ENCODE measurements at regions not wholly inside any gene's neighbourhood (a gene's known extent, or its start where the extent isn't known, plus 50 kb on each side); places are given as distances from the start of the nearest gene placed in this dataset.

DNA sequence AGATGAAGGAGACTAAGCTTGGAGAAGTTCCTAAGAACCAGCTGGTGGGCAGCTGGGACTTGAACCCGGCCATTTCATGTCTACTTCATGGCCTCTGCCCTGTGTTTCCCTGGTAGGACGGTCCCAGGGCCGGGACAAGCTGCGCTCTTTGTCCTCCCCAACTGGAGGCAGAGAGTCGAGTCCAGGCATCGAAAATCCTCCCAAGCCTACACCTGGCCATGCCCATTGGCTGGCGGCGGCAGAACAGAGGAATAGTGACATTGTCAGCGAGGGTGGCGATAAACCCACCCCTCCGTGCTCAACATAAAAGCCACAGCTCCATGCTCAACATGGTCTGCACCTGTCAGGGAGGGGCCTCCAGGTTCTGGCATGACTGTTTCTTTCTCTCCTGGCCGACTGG, 77.7 kb downstream of the RBFOX3 start:
- ATAC-seq (ENCODE audit: low FRiP score), result no peak
- no peak for DNase-seq (ENCODE audit: low spot score)
- TF ChIP-seq, protein P1, sequence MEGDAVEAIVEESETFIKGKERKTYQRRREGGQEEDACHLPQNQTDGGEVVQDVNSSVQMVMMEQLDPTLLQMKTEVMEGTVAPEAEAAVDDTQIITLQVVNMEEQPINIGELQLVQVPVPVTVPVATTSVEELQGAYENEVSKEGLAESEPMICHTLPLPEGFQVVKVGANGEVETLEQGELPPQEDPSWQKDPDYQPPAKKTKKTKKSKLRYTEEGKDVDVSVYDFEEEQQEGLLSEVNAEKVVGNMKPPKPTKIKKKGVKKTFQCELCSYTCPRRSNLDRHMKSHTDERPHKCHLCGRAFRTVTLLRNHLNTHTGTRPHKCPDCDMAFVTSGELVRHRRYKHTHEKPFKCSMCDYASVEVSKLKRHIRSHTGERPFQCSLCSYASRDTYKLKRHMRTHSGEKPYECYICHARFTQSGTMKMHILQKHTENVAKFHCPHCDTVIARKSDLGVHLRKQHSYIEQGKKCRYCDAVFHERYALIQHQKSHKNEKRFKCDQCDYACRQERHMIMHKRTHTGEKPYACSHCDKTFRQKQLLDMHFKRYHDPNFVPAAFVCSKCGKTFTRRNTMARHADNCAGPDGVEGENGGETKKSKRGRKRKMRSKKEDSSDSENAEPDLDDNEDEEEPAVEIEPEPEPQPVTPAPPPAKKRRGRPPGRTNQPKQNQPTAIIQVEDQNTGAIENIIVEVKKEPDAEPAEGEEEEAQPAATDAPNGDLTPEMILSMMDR (IDR thresholded peaks at IDR 0.05), result no peak

DNA sequence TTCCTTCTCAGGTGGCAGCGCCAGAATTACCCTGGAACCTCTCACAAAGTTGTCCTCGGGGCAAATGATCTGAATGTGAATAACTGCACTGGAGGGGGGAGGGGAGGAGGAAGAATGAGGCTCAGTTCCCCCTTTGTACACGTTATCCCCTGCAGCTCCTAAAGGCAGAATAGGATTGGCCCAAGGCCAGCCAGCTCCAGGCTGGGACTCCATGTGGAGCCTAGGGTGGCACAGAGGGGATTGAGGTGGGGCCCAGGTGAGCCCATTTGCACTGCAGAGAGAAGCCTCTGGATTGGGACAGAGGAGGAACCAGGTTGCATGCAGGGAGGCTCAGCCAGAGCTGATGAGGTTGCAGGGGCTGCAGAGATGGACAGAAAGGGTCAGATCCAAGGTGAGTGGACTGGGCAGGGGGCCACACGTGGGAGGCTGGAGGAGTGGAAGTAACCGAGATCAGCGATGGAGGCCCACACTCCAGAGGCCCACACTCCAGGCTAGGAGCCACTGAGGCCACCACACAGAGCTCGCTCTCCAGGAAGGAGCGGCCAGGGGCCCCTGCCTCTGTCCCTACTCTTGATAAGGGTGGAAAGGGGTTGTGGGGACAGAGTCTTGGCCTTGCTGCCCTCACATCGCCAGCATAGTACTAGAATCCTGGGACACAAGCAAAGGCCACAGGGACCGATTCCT, 78.6 kb downstream of the RBFOX3 start:
- ATAC-seq (ENCODE audit: low FRiP score) (no peak), DNase-seq (ENCODE audit: low spot score) (no peak)
- TF ChIP-seq, protein P1 (IDR thresholded peaks at IDR 0.05), result no peak

DNA sequence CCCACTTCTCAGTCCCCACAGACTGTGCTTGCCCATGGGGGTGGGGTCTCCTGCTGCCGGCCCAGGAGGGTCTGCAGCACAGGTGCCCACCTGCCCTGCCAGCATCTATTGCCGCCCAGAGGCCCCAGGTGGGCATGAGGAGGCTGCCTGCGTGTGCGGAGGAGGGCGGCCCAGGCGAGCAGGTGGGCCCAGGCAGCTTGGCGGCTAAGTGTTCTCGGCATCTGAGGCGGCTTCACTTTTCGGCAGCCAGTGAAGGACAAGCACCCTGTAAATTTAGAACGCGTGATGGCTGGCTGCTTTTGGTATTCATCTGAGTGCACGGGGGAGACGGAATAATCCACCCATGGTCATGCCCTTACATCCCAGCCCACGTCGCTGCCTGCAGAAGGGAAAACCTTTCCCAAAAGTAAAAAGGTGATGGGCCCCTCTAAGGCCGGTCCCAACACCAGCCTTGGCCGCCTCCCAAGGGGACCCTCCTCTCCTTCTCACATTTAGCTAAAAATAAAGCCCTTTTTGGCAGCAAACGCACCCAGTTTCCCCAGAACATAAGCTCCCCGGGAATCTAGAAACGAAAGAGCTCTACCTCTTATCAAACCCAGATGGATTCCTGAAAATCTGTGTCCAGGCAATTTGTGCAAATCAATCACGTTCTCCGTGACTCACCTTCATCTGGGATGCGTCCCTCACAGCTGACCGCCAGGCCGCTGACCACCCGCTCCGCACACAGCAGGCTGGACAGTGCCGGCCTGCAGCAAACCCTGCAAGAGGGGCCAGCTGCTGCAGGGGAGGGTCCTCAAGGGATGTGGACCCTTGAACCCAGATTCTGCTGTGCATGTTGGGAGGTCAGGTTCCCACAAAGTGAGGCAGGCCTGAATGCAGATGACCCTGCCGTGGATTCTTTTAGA, 79.4 kb downstream of the RBFOX3 start:
- ATAC-seq (ENCODE audit: low FRiP score), result no peak
- no peak for DNase-seq (ENCODE audit: low spot score)
- TF ChIP-seq, protein P1 (IDR thresholded peaks at IDR 0.05), result no peak

DNA sequence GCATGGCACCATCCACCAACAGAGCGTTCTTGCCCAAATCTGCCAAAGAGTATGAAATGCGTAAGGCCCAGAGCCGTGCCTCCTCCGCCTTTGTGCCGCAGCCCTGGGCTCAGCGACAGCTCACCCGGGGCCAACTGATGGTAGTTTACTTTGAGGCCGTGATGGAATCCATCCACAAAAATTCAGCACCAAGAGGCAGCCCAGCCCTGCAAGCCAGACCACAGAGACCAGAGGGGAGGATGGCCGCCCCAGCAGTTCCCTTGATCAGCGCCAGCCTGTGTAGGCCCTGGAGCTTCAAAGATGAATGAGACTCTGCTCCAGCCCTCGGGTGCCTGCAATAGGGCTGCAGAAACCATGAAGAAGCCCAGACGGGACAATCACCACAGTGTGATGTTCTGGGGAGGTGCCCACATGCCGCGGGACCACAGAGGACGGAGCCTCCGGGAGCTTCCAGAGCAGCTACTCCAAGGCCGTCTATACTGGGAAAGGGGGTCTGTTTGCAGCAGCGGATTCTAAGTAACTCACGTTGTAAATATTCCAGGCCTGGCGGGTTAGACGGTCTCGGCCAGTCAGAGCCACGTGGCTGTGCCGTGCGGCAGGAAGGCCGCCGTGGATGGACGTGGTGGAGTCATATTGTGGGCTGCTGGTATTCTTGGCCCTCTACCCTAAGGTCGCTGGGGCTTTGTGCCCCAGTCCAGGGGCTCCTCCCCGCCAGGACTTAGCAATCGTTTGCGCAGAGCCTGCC, 80.3 kb downstream of the RBFOX3 start:
- DNase-seq (ENCODE audit: low spot score), result no peak
- ATAC-seq (ENCODE audit: low FRiP score), result no peak
- TF ChIP-seq, protein P1 (IDR thresholded peaks at IDR 0.05), result no peak

DNA sequence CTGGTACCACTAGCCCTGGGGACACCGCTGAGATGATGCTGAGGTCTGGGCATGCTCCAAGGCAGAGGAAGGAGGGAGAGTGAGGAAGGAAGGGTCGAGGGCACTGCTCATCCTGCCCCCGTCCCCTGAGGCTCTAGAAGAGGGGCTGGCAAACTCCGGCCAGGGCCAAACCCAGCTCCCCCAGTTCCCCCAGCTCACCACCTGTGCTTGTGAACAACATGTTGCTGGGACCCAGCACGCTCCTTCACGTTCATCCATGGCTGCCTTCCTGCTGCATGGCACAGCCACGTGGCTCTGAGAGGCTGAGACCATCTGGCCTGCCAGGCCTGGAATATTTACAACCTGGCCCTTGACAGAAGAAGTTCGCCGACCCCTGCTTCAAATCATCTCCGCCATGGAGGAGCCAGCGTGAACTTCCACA, 81.2 kb downstream of the RBFOX3 start:
- TF ChIP-seq, protein P1 (IDR thresholded peaks at IDR 0.05), result no peak
- no peak for DNase-seq (ENCODE audit: low spot score)
- no peak for ATAC-seq (ENCODE audit: low FRiP score)

DNA sequence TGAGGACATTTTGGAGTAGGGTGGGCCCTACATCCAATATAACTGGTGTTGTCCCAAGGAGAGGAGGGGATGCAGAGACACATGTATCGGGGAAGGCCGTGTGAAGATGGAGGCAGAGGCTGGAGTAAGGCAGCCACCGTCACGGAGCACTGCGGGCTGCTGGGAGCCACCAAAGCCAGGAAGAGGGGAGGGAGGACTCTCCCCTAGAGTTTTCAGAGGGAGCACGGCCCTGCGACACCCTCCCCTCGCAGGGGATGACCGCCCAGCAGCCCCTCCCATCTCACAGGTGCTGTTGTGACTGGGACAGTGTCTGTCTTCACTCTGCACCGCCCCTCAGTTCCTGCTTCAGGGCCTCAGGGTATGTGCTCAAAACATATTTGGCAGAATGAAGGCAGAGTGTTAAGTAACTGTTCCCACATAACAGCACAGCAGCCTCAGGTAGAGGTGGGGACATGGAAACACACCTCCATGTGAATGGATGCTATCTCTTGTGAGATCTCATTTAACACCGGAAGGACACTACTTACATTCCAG, 82.2 kb downstream of the RBFOX3 start:
- TF ChIP-seq, protein P1 (IDR thresholded peaks at IDR 0.05), result no peak
- ATAC-seq (ENCODE audit: low FRiP score) (no peak), DNase-seq (ENCODE audit: low spot score) (no peak)
